Gastroesophageal sphincter (tissue), 4 donors: ENCODE measurements at regions not wholly inside any gene's neighbourhood (a gene's known extent, or its start where the extent isn't known, plus 50 kb on each side); places are given as distances from the start of the nearest gene placed in this dataset.
A peak's percentile ranks its signal among the peaks of the same experiment; 100 is the strongest.

Source experiments
- ATAC-seq: fragments of 150-250 bp; one replicate; pipeline ENCODE4 v1.9.1; 2016; ENCODE audit warnings: mild to moderate bottlenecking, moderate library complexity
- H3K27ac ChIP-seq, 4 donors: fragments of 200-600 bp; sonication (generic) in 3 of 4; 1 replicate in 3 of 4; 2 replicates in 1 of 4; pipeline ENCODE4 v1.5.1; 2016 to 2019
- H3K27me3 ChIP-seq: fragments of 200-600 bp; sonication (generic); one replicate; pipeline ENCODE4 v1.5.1; 2019
- H3K36me3 ChIP-seq, 2 donors: fragments of 200-600 bp; sonication (generic); one replicate each; pipeline ENCODE4 v1.5.1; 2019; ENCODE audit warnings: control low read depth in 1 of 2
- H3K4me1 ChIP-seq, 3 donors: fragments of 200-600 bp; sonication (generic); 1 replicate in 2 of 3; 2 replicates in 1 of 3; pipeline ENCODE4 v1.5.1; 2016 to 2019; ENCODE audit warnings: control low read depth in 2 of 3
- H3K4me3 ChIP-seq, 2 donors: fragments of 200-600 bp; sonication (generic); one replicate each; pipeline ENCODE4 v1.5.1; 2019; ENCODE audit warnings: mild to moderate bottlenecking in 1 of 2, moderate library complexity in 1 of 2
- H3K9me3 ChIP-seq, 3 donors: fragments of 200-600 bp; sonication (generic); one replicate each; pipeline ENCODE4 v1.5.1; 2017 to 2019; ENCODE audit warnings: control low read depth in 2 of 3
- EP300 ChIP-seq: sonication (generic); formaldehyde crosslinking; IDR thresholded peaks from one replicate; pipeline ENCODE4 v1.6.1; 2017; ENCODE audit warnings: antibody characterized with exemption, mild to moderate bottlenecking
- POLR2A ChIP-seq, 2 donors: fragments of 450-650 bp; IDR thresholded peaks; one replicate each; pipeline ENCODE4 v1.6.1; 2017; ENCODE audit warnings: antibody characterized with exemption in 2 of 2, mild to moderate bottlenecking in 2 of 2, moderate library complexity in 1 of 2
- POLR2AphosphoS5 ChIP-seq: sonication (generic); formaldehyde crosslinking; IDR thresholded peaks from one replicate; pipeline ENCODE4 v1.6.1; 2017; ENCODE audit warnings: antibody characterized with exemption
- WGBS, 2 donors: methylation state at CpG; one replicate each; pipeline ENCODE4 v1.1.5; 2018; ENCODE audit warnings: low coverage in 1 of 2; 5-methylcytosine and 5-hydroxymethylcytosine counted together
- TF ChIP-seq, protein P1 (sequence below), 4 experiments: fragments of 200-600 bp in 2 of 4; fragments of 450-650 bp in 2 of 4; sonication (generic) in 1 of 4; IDR thresholded peaks; one replicate each; pipeline ENCODE4 v1.5.1; 2017 to 2019; ENCODE audit warnings: antibody characterized with exemption in 4 of 4, mild to moderate bottlenecking in 2 of 4, moderate library complexity in 2 of 4

DNA sequence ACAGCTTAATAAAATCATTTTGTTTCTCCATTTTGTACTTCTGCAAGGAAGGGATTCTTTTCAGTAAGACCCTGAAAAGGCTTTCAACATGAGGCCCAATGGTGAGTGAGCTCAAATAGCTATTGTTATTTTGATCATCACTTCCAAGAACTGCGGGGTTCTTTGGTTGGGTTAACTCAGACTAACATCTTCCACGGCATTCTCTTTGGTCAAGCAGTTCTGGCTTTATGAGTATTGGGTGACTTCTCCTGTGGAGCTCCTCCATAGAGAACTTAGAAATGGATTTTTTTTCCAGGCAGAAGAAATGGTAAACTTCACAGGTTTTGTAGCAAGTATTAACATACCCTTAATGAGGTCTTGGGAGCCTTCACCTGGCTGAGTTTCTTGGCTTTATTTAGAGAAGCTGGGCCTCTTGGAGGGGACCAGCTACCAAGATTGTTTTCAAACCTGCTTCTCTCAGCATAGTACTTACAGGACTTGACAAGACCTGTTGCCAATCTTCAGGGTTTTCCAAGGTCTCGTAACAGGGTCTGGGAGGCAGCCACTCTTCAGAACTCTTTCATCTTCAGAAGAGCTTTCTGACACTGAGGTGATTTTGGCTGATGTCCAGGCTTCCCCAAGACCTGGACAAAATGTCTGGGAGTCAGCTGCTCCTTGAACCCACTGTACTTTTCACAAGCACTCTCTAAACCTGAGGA, 353.2 kb upstream of the ETAA1 start:
- WGBS, 2 donors, result 90% methylated on average over 2 of the region's 3 CpGs; no CpG with 5 or more reads in 1 of the 2 donors
- no peaks in the 10 kb centered on the region for H3K36me3 ChIP-seq

DNA sequence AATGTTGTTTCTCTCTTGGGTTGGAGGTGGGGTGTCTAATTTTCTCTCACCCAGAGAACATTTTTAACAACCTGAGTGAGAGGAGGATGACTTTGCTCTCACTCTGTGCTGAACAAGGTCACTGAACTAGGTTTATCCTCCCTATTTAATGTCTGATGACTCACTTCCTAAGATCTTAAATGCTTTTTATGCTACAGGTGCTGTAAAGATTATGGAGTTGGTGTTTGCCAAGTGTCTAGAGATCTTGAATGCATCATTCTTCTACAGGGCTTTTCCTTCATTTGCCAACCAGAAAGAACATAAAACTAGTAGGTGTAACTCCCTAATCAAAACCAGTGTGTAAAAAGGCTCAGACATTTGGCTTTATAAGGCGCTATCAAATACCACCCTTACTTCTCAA, 350.5 kb upstream of the ETAA1 start:
- no peaks in the 10 kb centered on the region for H3K27me3 ChIP-seq
- WGBS, 2 donors, result 94 to 100% methylated on average over 1 of the region's 1 CpG
- H3K9me3 ChIP-seq, result no peaks in the 10 kb centered on the region
- no peak overlapping the region for H3K27ac ChIP-seq
- H3K4me1 ChIP-seq, result peaks cover 0 to 17% (median 0%) of the 10 kb centered on the region in 3 donors
- no peak for TF ChIP-seq EP300
- no peak for TF ChIP-seq POLR2AphosphoS5
- TF ChIP-seq POLR2A (IDR thresholded peaks at IDR 0.05), result no peak
- TF ChIP-seq, protein P1, sequence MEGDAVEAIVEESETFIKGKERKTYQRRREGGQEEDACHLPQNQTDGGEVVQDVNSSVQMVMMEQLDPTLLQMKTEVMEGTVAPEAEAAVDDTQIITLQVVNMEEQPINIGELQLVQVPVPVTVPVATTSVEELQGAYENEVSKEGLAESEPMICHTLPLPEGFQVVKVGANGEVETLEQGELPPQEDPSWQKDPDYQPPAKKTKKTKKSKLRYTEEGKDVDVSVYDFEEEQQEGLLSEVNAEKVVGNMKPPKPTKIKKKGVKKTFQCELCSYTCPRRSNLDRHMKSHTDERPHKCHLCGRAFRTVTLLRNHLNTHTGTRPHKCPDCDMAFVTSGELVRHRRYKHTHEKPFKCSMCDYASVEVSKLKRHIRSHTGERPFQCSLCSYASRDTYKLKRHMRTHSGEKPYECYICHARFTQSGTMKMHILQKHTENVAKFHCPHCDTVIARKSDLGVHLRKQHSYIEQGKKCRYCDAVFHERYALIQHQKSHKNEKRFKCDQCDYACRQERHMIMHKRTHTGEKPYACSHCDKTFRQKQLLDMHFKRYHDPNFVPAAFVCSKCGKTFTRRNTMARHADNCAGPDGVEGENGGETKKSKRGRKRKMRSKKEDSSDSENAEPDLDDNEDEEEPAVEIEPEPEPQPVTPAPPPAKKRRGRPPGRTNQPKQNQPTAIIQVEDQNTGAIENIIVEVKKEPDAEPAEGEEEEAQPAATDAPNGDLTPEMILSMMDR (IDR thresholded peaks at IDR 0.05), result no peak
- no peak for ATAC-seq
- H3K36me3 ChIP-seq, result no peaks in the 10 kb centered on the region
- no peak overlapping the region for H3K4me3 ChIP-seq

More for the DNA sequence above, 353.2 kb upstream of the ETAA1 start:
- Histone ChIP-seq H3K27ac (no peak overlapping the region), H3K4me3 (no peak overlapping the region), H3K4me1 (peaks cover 0 to 23% (median 0%) of the 10 kb centered on the region in 3 donors), H3K27me3 (no peaks in the 10 kb centered on the region), H3K9me3 (no peaks in the 10 kb centered on the region)
- TF ChIP-seq POLR2AphosphoS5, result no peak
- TF ChIP-seq, protein P1 (IDR thresholded peaks at IDR 0.05), result no peak
- ATAC-seq, result no peak

DNA sequence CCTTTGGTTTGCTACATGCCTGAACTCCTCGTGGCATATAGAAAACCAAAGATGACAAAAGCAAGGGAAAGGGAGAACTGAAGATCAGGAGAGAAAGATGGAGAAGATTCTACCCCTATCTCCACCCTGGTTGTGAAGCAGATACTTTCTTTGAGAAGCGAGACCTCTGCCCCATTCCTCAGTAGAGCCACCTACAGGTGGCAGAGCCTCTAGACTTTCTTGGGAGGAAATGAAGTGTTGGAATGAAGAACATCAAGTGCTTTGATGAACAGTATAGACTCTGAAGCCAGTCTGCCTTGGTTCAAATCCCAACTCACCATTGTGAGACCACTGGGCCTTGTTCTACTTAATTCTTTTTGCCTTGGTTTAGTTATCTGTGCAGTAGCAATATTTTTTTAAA, 348.8 kb upstream of the ETAA1 start:
- Histone ChIP-seq H3K27me3 (no peaks in the 10 kb centered on the region), H3K27ac (no peak overlapping the region), H3K36me3 (no peaks in the 10 kb centered on the region), H3K4me3 (no peak overlapping the region), H3K9me3 (no peaks in the 10 kb centered on the region), H3K4me1 (peaks cover 0 to 17% (median 0%) of the 10 kb centered on the region in 3 donors)
- WGBS, 2 donors, result 80 to 92% methylated on average over 1 to 2 of the region's 2 CpGs
- TF ChIP-seq POLR2AphosphoS5 (no peak), POLR2A (IDR thresholded peaks at IDR 0.05) (no peak), EP300 (no peak)
- TF ChIP-seq, protein P1 (IDR thresholded peaks at IDR 0.05), result no peak
- ATAC-seq, result no peak

DNA sequence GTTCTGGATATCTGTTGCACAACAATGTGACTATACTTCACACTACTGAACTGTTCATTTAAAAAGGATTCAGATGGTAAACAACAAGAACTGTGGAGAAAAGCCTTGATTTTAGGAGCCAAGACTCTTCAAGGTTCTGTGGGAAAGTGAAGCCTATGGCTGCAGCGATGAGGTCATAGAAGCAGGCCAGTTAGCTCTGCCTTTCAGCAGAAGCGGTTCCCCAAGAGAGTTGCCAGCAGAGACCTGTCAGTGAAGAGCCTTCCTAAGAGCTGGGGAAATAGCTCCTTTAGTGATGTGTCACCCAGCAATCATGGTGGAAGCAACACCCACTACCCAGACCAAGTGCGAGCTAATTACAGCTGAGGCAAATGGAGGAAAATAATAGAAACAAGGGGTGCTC, 346.5 kb upstream of the ETAA1 start:
- Histone ChIP-seq H3K9me3 (no peaks in the 10 kb centered on the region), H3K4me3 (no peak overlapping the region), H3K27me3 (no peaks in the 10 kb centered on the region), H3K4me1 (peaks cover 0 to 29% (median 0%) of the 10 kb centered on the region in 3 donors), H3K36me3 (no peaks in the 10 kb centered on the region), H3K27ac (no peak overlapping the region)
- TF ChIP-seq EP300 (no peak), POLR2A (IDR thresholded peaks at IDR 0.05) (no peak), POLR2AphosphoS5 (no peak)
- TF ChIP-seq, protein P1 (IDR thresholded peaks at IDR 0.05), result no peak
- no peak for ATAC-seq
- WGBS, 2 donors, result 94 to 100% methylated on average over 1 to 3 of the region's 3 CpGs

DNA sequence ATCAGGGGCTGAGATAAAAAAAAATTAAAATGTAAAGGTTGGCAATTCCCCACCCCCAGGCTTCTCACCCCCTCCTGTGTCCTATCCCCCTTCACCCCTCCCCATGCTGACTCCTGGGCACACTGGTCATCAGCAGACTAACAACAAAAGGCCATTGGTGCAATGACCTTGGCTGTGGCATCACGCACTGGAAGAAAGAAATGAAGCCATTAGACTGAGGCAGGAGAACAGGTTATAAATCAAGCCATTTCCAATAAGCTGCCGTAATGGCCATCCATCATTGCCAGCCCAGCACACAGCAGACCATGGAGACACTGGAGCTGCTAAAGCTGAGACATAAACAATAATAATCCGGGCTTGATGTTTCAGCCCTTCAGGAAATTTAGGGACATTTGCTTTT, 342.4 kb upstream of the ETAA1 start:
- Histone ChIP-seq H3K4me1 (peaks cover 0 to 27% (median 0%) of the 10 kb centered on the region in 3 donors), H3K27ac (no peak overlapping the region), H3K4me3 (no peak overlapping the region), H3K36me3 (no peaks in the 10 kb centered on the region), H3K27me3 (no peaks in the 10 kb centered on the region), H3K9me3 (no peaks in the 10 kb centered on the region)
- ATAC-seq, result no peak
- TF ChIP-seq POLR2AphosphoS5, result peak; percentile 21
- no peak for TF ChIP-seq EP300
- TF ChIP-seq, protein P1 (IDR thresholded peaks at IDR 0.05), result no peak
- TF ChIP-seq POLR2A (IDR thresholded peaks at IDR 0.05), result no peak
- WGBS, 2 donors, result 30 to 67% methylated on average over 1 to 2 of the region's 3 CpGs
